ENCODE measurements at regions not wholly inside any gene's neighbourhood (a gene's known extent, or its start where the extent isn't known, plus 50 kb on each side); places are given as distances from the start of the nearest gene placed in this dataset.

DNA sequence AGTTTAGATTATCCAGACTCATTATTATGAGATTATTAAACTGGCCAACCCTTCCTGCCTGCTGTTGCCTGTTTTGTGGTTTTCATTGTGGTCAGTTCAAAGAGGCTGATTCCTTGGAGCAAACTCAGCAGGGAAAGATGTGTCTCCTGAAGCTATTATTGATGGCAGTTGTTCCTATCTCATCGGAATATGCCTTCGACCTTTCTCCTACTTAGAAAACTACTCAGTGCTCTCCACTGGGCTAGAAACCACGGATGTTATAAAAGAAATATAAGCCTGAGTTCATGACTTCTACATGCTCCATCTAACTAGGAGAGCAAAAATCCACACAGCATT, 80.2 kb upstream of the NAV2 start:
- Mint-ChIP-seq H3K27me3 (peaks cover 12 to 19% of the 10 kb centered on the region in 2 donors), H3K4me3 (no peak overlapping the region), H3K9me3 (peaks cover 2 to 12% (median 8%) of the 10 kb centered on the region in 3 donors), H3K36me3 (no peaks in the 10 kb centered on the region), H3K4me1 (no peaks in the 10 kb centered on the region), H3K27ac (no peak overlapping the region)
- H3K27ac ChIP-seq (ENCODE audit: low read length), result no peak overlapping the region
- no peak overlapping the region for H3K4me3 ChIP-seq (ENCODE audit: control insufficient read depth in 1 of 2, extremely low read depth in 1 of 2, low read length in 1 of 2)
- DNase-seq, result no peak
- CTCF ChIA-PET, result no interaction called here
- no peaks in the 10 kb centered on the region for H3K4me1 ChIP-seq (ENCODE audit: control insufficient read depth in 1 of 2, extremely low read depth in 1 of 2, insufficient read depth in 2 of 2, low read length in 2 of 2)
- WGBS (ENCODE audit: insufficient coverage), result no CpG with 5 or more reads among the region's 3 CpGs
- H3K36me3 ChIP-seq (ENCODE audit: control insufficient read depth in 2 of 2, extremely low read depth in 1 of 2, insufficient read depth in 1 of 2, low read length in 1 of 2), result no peaks in the 10 kb centered on the region
- ATAC-seq (replicated peaks in 1 of 4), result no peak
- no peaks in the 10 kb centered on the region for H3K9me3 ChIP-seq
- POLR2A ChIA-PET, result no interaction called here
- peaks cover 0 to 17% of the 10 kb centered on the region in 2 experiments for H3K27me3 ChIP-seq (replicated peaks in 1 of 2; ENCODE audit: control insufficient read depth in 2 of 2, extremely low read depth in 1 of 2, insufficient read depth in 2 of 2, low read length in 1 of 2)

DNA sequence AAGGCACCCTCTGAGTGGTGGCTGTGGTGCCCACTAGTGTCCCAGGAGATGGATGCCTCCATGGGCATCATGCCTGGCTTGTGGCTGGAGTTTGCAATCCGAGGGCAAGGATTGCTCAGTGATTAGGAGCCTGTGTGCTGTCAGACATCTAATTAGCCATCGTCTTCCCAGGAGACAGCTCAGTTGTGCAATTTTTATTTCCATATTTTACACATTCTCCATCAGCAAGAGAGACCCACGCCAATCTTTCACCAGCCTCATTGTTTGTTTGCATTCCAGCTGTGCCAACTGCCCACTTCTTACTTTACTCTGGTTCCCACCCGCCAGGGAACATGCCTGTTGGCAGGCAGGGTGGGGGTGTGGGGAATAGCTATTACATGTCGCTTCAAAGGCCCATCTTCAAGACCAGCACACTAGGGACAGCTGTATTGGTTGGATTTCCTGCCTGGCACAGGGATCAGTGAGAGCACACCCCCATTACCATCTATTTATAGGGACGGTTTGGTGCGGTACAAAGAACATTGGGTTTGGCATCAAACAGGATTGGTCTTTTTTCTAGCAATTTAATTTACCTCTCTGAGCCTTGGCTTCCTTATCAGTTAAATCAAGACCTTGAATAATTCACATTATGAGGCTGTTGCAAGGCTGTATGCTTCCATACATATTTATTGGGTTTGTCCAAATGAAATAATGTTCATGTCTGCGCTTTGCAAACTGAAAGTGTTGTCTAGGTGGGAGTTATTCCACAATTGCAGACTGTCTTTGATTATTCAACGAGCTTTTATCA, 80.7 kb upstream of the NAV2 start:
- ChIA-PET POLR2A (no interaction called here), CTCF (no interaction called here)
- no peak for DNase-seq

DNA sequence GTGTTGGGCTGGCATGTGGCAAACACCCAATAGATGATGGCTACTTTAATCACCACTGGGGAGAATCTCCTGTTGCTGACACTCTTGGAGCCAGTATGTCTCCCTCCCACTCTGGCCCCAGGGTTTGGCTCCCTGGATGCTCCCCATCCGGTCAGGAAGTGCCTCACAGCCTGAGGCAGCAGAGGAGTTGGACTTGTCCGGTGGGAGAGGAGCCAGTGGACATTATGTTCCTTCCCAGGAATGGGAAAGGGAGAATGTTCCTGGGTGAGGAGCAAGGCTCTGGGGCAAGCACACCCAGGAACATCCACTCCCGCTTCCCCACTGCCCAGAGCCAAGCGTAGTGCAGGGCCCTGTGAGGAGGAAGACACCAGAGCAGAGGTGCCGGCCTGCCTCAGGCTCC, 84.6 kb upstream of the NAV2 start:
- H3K4me3 ChIP-seq (ENCODE audit: control insufficient read depth in 1 of 2, extremely low read depth in 1 of 2, low read length in 1 of 2), result no peak overlapping the region
- H3K27ac ChIP-seq (ENCODE audit: low read length), result no peak overlapping the region
- no peaks in the 10 kb centered on the region for H3K36me3 ChIP-seq (ENCODE audit: control insufficient read depth in 2 of 2, extremely low read depth in 1 of 2, insufficient read depth in 1 of 2, low read length in 1 of 2)
- no peak overlapping the region for H3K4me3 Mint-ChIP-seq
- no peaks in the 10 kb centered on the region for H3K4me1 ChIP-seq (ENCODE audit: control insufficient read depth in 1 of 2, extremely low read depth in 1 of 2, insufficient read depth in 2 of 2, low read length in 2 of 2)
- H3K27ac Mint-ChIP-seq, result no peak overlapping the region
- H3K9me3 ChIP-seq, result no peaks in the 10 kb centered on the region
- no peaks in the 10 kb centered on the region for H3K36me3 Mint-ChIP-seq
- peaks cover 0 to 19% of the 10 kb centered on the region in 2 experiments for H3K27me3 ChIP-seq (replicated peaks in 1 of 2; ENCODE audit: control insufficient read depth in 2 of 2, extremely low read depth in 1 of 2, insufficient read depth in 2 of 2, low read length in 1 of 2)
- ATAC-seq (replicated peaks in 1 of 4) (no peak), DNase-seq (no peak)
- ChIA-PET CTCF (no interaction called here), POLR2A (no interaction called here)
- H3K27me3 Mint-ChIP-seq, result peaks cover 19 to 35% of the 10 kb centered on the region in 2 donors
- WGBS (ENCODE audit: insufficient coverage), result 88% methylated on average over 2 of the region's 5 CpGs
- H3K9me3 Mint-ChIP-seq, result peaks cover 0 to 6% (median 3%) of the 10 kb centered on the region in 3 donors
- no peaks in the 10 kb centered on the region for H3K4me1 Mint-ChIP-seq

More for the DNA sequence above, 80.7 kb upstream of the NAV2 start:
- Histone ChIP-seq H3K9me3 (no peaks in the 10 kb centered on the region), H3K4me3 (ENCODE audit: control insufficient read depth in 1 of 2, extremely low read depth in 1 of 2, low read length in 1 of 2) (no peak overlapping the region), H3K27me3 (replicated peaks in 1 of 2; ENCODE audit: control insufficient read depth in 2 of 2, extremely low read depth in 1 of 2, insufficient read depth in 2 of 2, low read length in 1 of 2) (peaks cover 0 to 19% of the 10 kb centered on the region in 2 experiments), H3K36me3 (ENCODE audit: control insufficient read depth in 2 of 2, extremely low read depth in 1 of 2, insufficient read depth in 1 of 2, low read length in 1 of 2) (no peaks in the 10 kb centered on the region), H3K27ac (ENCODE audit: low read length) (no peak overlapping the region), H3K4me1 (ENCODE audit: control insufficient read depth in 1 of 2, extremely low read depth in 1 of 2, insufficient read depth in 2 of 2, low read length in 2 of 2) (no peaks in the 10 kb centered on the region)
- Mint-ChIP-seq H3K36me3 (no peaks in the 10 kb centered on the region), H3K9me3 (peaks cover 2 to 8% (median 7%) of the 10 kb centered on the region in 3 donors), H3K27me3 (peaks cover 12 to 20% of the 10 kb centered on the region in 2 donors), H3K4me3 (no peak overlapping the region), H3K27ac (no peak overlapping the region), H3K4me1 (no peaks in the 10 kb centered on the region)
- ATAC-seq (replicated peaks in 1 of 4), result no peak
- WGBS (ENCODE audit: insufficient coverage), result 67% methylated on average over 2 of the region's 9 CpGs

DNA sequence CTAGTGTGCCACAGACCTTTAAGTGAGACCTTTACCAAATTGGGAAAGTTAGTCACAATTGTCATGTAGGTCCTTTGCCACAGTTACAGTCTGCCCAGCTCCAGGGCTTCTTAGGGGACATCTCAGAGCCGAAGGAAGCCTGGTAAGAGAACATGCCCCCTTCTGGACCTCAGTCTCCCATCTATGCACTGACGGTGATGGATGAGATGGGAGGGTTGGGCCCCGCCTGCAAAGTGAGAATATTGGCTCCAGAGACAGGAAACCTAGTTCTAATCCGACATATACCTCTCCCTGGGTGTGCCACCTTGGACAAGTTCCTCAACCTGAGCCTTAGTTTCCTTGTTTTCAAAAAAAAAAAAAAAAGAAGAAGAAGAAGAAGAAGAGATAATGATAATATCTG, 85.1 kb upstream of the NAV2 start:
- no peaks in the 10 kb centered on the region for H3K4me1 Mint-ChIP-seq
- Histone ChIP-seq H3K4me3 (ENCODE audit: control insufficient read depth in 1 of 2, extremely low read depth in 1 of 2, low read length in 1 of 2) (no peak overlapping the region), H3K4me1 (ENCODE audit: control insufficient read depth in 1 of 2, extremely low read depth in 1 of 2, insufficient read depth in 2 of 2, low read length in 2 of 2) (no peaks in the 10 kb centered on the region), H3K36me3 (ENCODE audit: control insufficient read depth in 2 of 2, extremely low read depth in 1 of 2, insufficient read depth in 1 of 2, low read length in 1 of 2) (no peaks in the 10 kb centered on the region), H3K9me3 (no peaks in the 10 kb centered on the region), H3K27me3 (replicated peaks in 1 of 2; ENCODE audit: control insufficient read depth in 2 of 2, extremely low read depth in 1 of 2, insufficient read depth in 2 of 2, low read length in 1 of 2) (peaks cover 0 to 17% of the 10 kb centered on the region in 2 experiments), H3K27ac (ENCODE audit: low read length) (no peak overlapping the region)
- ChIA-PET POLR2A (no interaction called here), CTCF (no interaction called here)
- no peaks in the 10 kb centered on the region for H3K36me3 Mint-ChIP-seq
- no peak overlapping the region for H3K4me3 Mint-ChIP-seq
- ATAC-seq (replicated peaks in 1 of 4), result no peak
- H3K9me3 Mint-ChIP-seq, result peaks cover 0 to 6% (median 3%) of the 10 kb centered on the region in 3 donors
- no CpG with 5 or more reads among the region's 4 CpGs for WGBS (ENCODE audit: insufficient coverage)
- no peak overlapping the region for H3K27ac Mint-ChIP-seq
- H3K27me3 Mint-ChIP-seq, result peaks cover 19 to 35% of the 10 kb centered on the region in 2 donors
- no peak for DNase-seq

DNA sequence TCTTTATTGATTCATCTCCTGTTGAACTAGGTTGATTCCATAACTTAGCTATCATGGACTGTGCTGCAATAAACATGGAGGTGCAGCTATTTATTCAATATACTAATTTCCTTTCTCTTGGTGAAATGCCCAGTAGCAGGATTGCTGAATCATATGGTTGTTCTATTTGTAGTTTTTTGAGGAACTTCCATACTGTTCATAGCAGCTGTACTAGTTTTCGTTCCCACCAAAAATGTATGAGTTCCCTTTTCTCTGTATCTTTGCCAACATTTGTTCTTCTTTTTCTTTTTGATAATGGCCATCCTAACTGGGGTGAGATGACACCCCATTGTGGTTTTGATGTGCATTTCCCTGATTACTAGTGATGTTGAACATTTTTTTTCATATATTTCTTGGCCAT, 87.2 kb upstream of the NAV2 start:
- H3K36me3 ChIP-seq (ENCODE audit: control insufficient read depth in 2 of 2, extremely low read depth in 1 of 2, insufficient read depth in 1 of 2, low read length in 1 of 2), result no peaks in the 10 kb centered on the region
- H3K4me3 ChIP-seq (ENCODE audit: control insufficient read depth in 1 of 2, extremely low read depth in 1 of 2, low read length in 1 of 2), result no peak overlapping the region
- CTCF ChIA-PET, result no interaction called here
- Mint-ChIP-seq H3K4me1 (no peaks in the 10 kb centered on the region), H3K4me3 (no peak overlapping the region), H3K36me3 (no peaks in the 10 kb centered on the region), H3K27me3 (peaks cover 25 to 37% of the 10 kb centered on the region in 2 donors), H3K27ac (no peak overlapping the region), H3K9me3 (peaks cover 0 to 12% (median 6%) of the 10 kb centered on the region in 3 donors)
- no peak for ATAC-seq (replicated peaks in 1 of 4)
- WGBS (ENCODE audit: insufficient coverage), result no CpG with 5 or more reads among the region's 1 CpG
- peaks cover 0 to 14% of the 10 kb centered on the region in 2 experiments for H3K27me3 ChIP-seq (replicated peaks in 1 of 2; ENCODE audit: control insufficient read depth in 2 of 2, extremely low read depth in 1 of 2, insufficient read depth in 2 of 2, low read length in 1 of 2)
- H3K27ac ChIP-seq (ENCODE audit: low read length), result no peak overlapping the region
- no peaks in the 10 kb centered on the region for H3K4me1 ChIP-seq (ENCODE audit: control insufficient read depth in 1 of 2, extremely low read depth in 1 of 2, insufficient read depth in 2 of 2, low read length in 2 of 2)
- no peak for DNase-seq
- no peaks in the 10 kb centered on the region for H3K9me3 ChIP-seq
- POLR2A ChIA-PET, result no interaction called here

DNA sequence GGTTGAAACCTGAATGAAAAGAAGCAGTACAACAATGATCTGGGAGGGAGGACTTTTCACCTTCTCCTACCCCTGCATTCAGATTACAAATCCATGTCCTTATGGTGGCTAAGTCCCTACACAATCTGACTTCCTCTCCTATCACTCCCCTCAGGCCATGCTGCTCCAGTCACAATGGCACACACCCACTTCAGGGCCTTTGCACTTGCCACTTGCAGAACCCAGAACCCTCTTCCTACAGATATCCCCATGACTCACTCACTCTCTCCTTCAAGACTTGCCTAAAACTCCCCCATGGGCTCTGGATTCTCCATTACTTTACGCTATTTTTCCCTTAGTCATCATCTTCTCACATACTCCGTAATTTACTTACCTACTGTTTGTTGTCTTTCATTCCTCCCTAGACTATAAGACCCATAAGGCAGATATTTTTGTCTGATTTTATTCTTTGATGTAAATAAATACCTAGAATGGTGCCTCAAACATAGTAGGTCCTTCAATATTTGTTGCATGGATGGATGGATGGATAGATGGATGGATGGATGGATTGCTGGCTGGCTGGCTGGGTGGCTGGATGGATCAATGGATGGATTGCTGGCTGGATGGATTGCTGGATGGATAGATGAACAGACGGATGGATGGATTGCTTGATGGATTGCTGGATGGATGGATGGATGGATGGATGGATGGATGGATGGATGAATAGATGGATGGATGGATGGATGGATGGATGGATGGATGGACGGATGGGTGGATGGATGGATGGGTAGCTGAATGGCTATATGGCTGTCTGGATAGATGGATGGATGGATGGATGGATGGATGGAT, 94.7 kb upstream of the NAV2 start:
- no peak overlapping the region for H3K4me3 ChIP-seq (ENCODE audit: control insufficient read depth in 1 of 2, extremely low read depth in 1 of 2, low read length in 1 of 2)
- Mint-ChIP-seq H3K36me3 (no peaks in the 10 kb centered on the region), H3K27ac (no peak overlapping the region), H3K4me1 (no peaks in the 10 kb centered on the region), H3K9me3 (peaks cover 0 to 15% (median under 1%) of the 10 kb centered on the region in 3 donors), H3K4me3 (no peak overlapping the region), H3K27me3 (peaks cover 1 to 6% of the 10 kb centered on the region in 2 donors)
- DNase-seq (no peak), ATAC-seq (replicated peaks in 1 of 4) (no peak)
- POLR2A ChIA-PET, result no interaction called here
- H3K9me3 ChIP-seq, result no peaks in the 10 kb centered on the region
- H3K4me1 ChIP-seq (ENCODE audit: control insufficient read depth in 1 of 2, extremely low read depth in 1 of 2, insufficient read depth in 2 of 2, low read length in 2 of 2), result no peaks in the 10 kb centered on the region
- CTCF ChIA-PET, result no interaction called here
- no peak overlapping the region for H3K27ac ChIP-seq (ENCODE audit: low read length)
- peaks cover 0 to 2% of the 10 kb centered on the region in 2 experiments for H3K27me3 ChIP-seq (replicated peaks in 1 of 2; ENCODE audit: control insufficient read depth in 2 of 2, extremely low read depth in 1 of 2, insufficient read depth in 2 of 2, low read length in 1 of 2)
- H3K36me3 ChIP-seq (ENCODE audit: control insufficient read depth in 2 of 2, extremely low read depth in 1 of 2, insufficient read depth in 1 of 2, low read length in 1 of 2), result no peaks in the 10 kb centered on the region
- 100% methylated on average over 1 of the region's 4 CpGs for WGBS (ENCODE audit: insufficient coverage)
